PC-3 (cell line): ENCODE measurements at regions not wholly inside any gene's neighbourhood (a gene's known extent, or its start where the extent isn't known, plus 50 kb on each side); places are given as distances from the start of the nearest gene placed in this dataset.

ENCODE experiments used
- ATAC-seq: fragments of 200-7000 bp; cut with Tn5 transposase; 2 replicates; pipeline ENCODE4 v1.9.1; 2020; ENCODE audit warnings: mild to moderate bottlenecking, moderate library complexity
- BruUV-seq: library from RNA; stranded (reverse); fragments of 400-500 nt; replicated peaks from 2 replicates; lab custom pipeline; 2021; lab: Mats Ljungman, UMichigan
- CTCF ChIA-PET: fragments of 300-600 bp; sonication (Branson Sonifier 250); formaldehyde crosslinking; loops from one replicate; lab custom pipeline; 2022; ENCODE audit warnings: antibody characterized with exemption; lab: Charles Lee
- POLR2A ChIA-PET: fragments of 300-600 bp; sonication (Branson Sonifier 250); formaldehyde crosslinking; loops from one replicate; lab custom pipeline; 2022; ENCODE audit warnings: antibody characterized with exemption; ENCODE audit not compliant: unreplicated experiment; lab: Charles Lee
- DNase-seq: peaks from one replicate; pipeline ENCODE4 v3.0.0-alpha.2; 2015
- H2AFZ ChIP-seq: fragments of 300-600 bp; sonication (generic); 2 replicates; pipeline ENCODE4 v1.6.0; 2016; ENCODE audit warnings: antibody characterized with exemption, low read length
- H3F3A ChIP-seq: fragments of 300-600 bp; sonication (generic); one replicate; pipeline ENCODE4 v1.6.0; 2017; ENCODE audit warnings: antibody characterized with exemption, low read length, control low read depth, mild to moderate bottlenecking; ENCODE audit not compliant: unreplicated experiment
- H3K27ac ChIP-seq: fragments of 300-600 bp; sonication (generic); 2 replicates; pipeline ENCODE4 v1.5.1; 2016; ENCODE audit warnings: mild to moderate bottlenecking, low read length
- H3K27me3 ChIP-seq: fragments of 300-600 bp; sonication (generic); 2 replicates; pipeline ENCODE4 v1.6.1; 2016; ENCODE audit warnings: low read length, mixed read lengths
- H3K36me3 ChIP-seq: fragments of 300-600 bp; sonication (generic); 2 replicates; pipeline ENCODE4 v1.6.1; 2016; ENCODE audit warnings: low read depth, mixed run types, low read length, mixed read lengths
- H3K4me1 ChIP-seq: fragments of 300-600 bp; sonication (generic); 2 replicates; pipeline ENCODE4 v1.5.1; 2016; ENCODE audit warnings: low read length; ENCODE audit not compliant: insufficient read depth
- H3K4me2 ChIP-seq: fragments of 300-600 bp; sonication (generic); 2 replicates; pipeline ENCODE4 v1.6.0; 2016; ENCODE audit warnings: low read length
- H3K4me3 ChIP-seq: fragments of 300-600 bp; sonication (generic); 2 replicates; pipeline ENCODE4 v1.5.1; 2016; ENCODE audit warnings: mild to moderate bottlenecking, low read length, mixed read lengths
- H3K79me2 ChIP-seq: fragments of 300-600 bp; sonication (generic); 2 replicates; pipeline ENCODE4 v1.6.1; 2017; ENCODE audit warnings: low read length, mixed read lengths
- H3K9ac ChIP-seq: fragments of 300-600 bp; sonication (generic); 2 replicates; pipeline ENCODE4 v1.6.0; 2016; ENCODE audit warnings: mild to moderate bottlenecking, low read length
- H3K9me2 ChIP-seq: fragments of 300-600 bp; sonication (generic); replicated peaks from 2 replicates; pipeline ENCODE4 v1.6.1; 2016; ENCODE audit warnings: mixed run types, low read length, mixed read lengths
- H3K9me3 ChIP-seq: fragments of 300-600 bp; sonication (generic); 2 replicates; pipeline ENCODE4 v1.6.1; 2016; ENCODE audit warnings: low read length, mixed read lengths
- H4K20me1 ChIP-seq: fragments of 300-600 bp; sonication (generic); 2 replicates; pipeline ENCODE4 v1.6.1; 2016; ENCODE audit warnings: low read length, mixed read lengths
- CTCF ChIP-seq: fragments of 300-600 bp; sonication (generic); conservative IDR thresholded peaks from 2 replicates; pipeline ENCODE4 v1.5.1; 2017; ENCODE audit warnings: antibody characterized with exemption, low read depth, mild to moderate bottlenecking, low read length
- EZH2 ChIP-seq: fragments of 300-600 bp; sonication (generic); IDR thresholded peaks from one replicate; pipeline ENCODE4 v1.6.1; 2017; ENCODE audit warnings: antibody characterized with exemption, mild to moderate bottlenecking, low read length; ENCODE audit not compliant: unreplicated experiment
- EZH2phosphoT487 ChIP-seq: fragments of 300-600 bp; sonication (generic); IDR thresholded peaks from 2 replicates; pipeline ENCODE4 v1.6.1; 2018; ENCODE audit warnings: mild to moderate bottlenecking, antibody characterized with exemption, low read length, borderline replicate concordance
- intact Hi-C: fragments of 100-400 bp; cut with micrococcal nuclease; formaldehyde crosslinking; loops from 2 replicates; pipeline ENCODE4 v1.9.0; 2023

GRCh38 chr6:40172272-40172671 is 238.0 kb upstream of the MOCS1 start:
- TF ChIP-seq CTCF (no peak), EZH2 (no peak), EZH2phosphoT487 (no peak)

GRCh38 chr6:40171343-40171742 is 237.1 kb upstream of the MOCS1 start:
- no peak for TF ChIP-seq CTCF
- Histone ChIP-seq H3F3A (no peaks in the 10 kb centered on the region), H3K4me3 (no peak overlapping the region), H4K20me1 (no peaks in the 10 kb centered on the region), H3K9me2 (no peaks in the 10 kb centered on the region), H3K79me2 (no peaks in the 10 kb centered on the region), H3K27me3 (no peaks in the 10 kb centered on the region), H3K9ac (no peak overlapping the region), H3K27ac (no peak overlapping the region), H3K9me3 (no peaks in the 10 kb centered on the region), H3K4me1 (no peaks in the 10 kb centered on the region), H2AFZ (no peak overlapping the region), H3K36me3 (no peaks in the 10 kb centered on the region), H3K4me2 (no peak overlapping the region)
- ChIA-PET CTCF (no interaction called here), POLR2A (no interaction called here)
- intact Hi-C loops, result no loop called here
- DNase-seq, result no peak
- no peak for ATAC-seq
- BruUV-seq, result no TSS peak

More at GRCh38 chr6:40172272-40172671, 238.0 kb upstream of the MOCS1 start:
- ChIA-PET POLR2A (no interaction called here), CTCF (no interaction called here)
- no peaks in the 10 kb centered on the region for H4K20me1 ChIP-seq
- no peak for ATAC-seq
- no peaks in the 10 kb centered on the region for H3K79me2 ChIP-seq
- DNase-seq, result no peak
- H2AFZ ChIP-seq, result no peak overlapping the region
- H3K36me3 ChIP-seq, result no peaks in the 10 kb centered on the region
- H3K4me3 ChIP-seq, result no peak overlapping the region
- BruUV-seq, result no TSS peak
- no peaks in the 10 kb centered on the region for H3K4me1 ChIP-seq
- H3K9ac ChIP-seq, result no peak overlapping the region
- intact Hi-C loops, result no loop called here
- H3F3A ChIP-seq, result no peaks in the 10 kb centered on the region
- H3K27me3 ChIP-seq, result no peaks in the 10 kb centered on the region
- no peaks in the 10 kb centered on the region for H3K9me3 ChIP-seq
- H3K4me2 ChIP-seq, result no peak overlapping the region
- H3K9me2 ChIP-seq, result no peaks in the 10 kb centered on the region
- no peak overlapping the region for H3K27ac ChIP-seq

GRCh38 chr6:40170856-40171255 is 236.6 kb upstream of the MOCS1 start:
- Histone ChIP-seq H3K79me2 (no peaks in the 10 kb centered on the region), H3K4me3 (no peak overlapping the region), H2AFZ (no peak overlapping the region), H3K9me2 (no peaks in the 10 kb centered on the region), H3K9me3 (no peaks in the 10 kb centered on the region), H3K9ac (no peak overlapping the region), H3K27ac (no peak overlapping the region), H3F3A (no peaks in the 10 kb centered on the region), H3K27me3 (no peaks in the 10 kb centered on the region), H4K20me1 (no peaks in the 10 kb centered on the region), H3K4me1 (no peaks in the 10 kb centered on the region), H3K36me3 (no peaks in the 10 kb centered on the region), H3K4me2 (no peak overlapping the region)
- DNase-seq (no peak), ATAC-seq (no peak)
- TF ChIP-seq EZH2, result no peak
- TF ChIP-seq CTCF, result no peak
- TF ChIP-seq EZH2phosphoT487, result no peak
- intact Hi-C loops, result no loop called here
- POLR2A ChIA-PET, result no interaction called here
- CTCF ChIA-PET, result no interaction called here
- BruUV-seq, result no TSS peak
